HAP-1 (cell line): ENCODE measurements at regions not wholly inside any gene's neighbourhood (a gene's known extent, or its start where the extent isn't known, plus 50 kb on each side); places are given as distances from the start of the nearest gene placed in this dataset.

Source experiments
- DNase-seq, 2 experiments: peaks; one replicate each; pipeline ENCODE4 v3.0.0-alpha.2; 2016 to 2020; ENCODE audit warnings: low spot score in 2 of 2
- H3K27me3 ChIP-seq: fragments of 250-450 bp; sonication (Bioruptor Pico); 2 replicates; pipeline ENCODE4 v1.5.1; 2020; ENCODE audit warnings: low read depth, mild to moderate bottlenecking, moderate library complexity
- H3K36me3 ChIP-seq: fragments of 250-450 bp; sonication (Bioruptor Pico); replicated peaks from 2 replicates; pipeline ENCODE4 v1.5.1; 2020; ENCODE audit warnings: mild to moderate bottlenecking
- H3K4me1 ChIP-seq: fragments of 250-450 bp; sonication (Bioruptor Pico); 2 replicates; pipeline ENCODE4 v1.5.1; 2020; ENCODE audit warnings: mild to moderate bottlenecking
- H3K4me3 ChIP-seq: fragments of 250-450 bp; sonication (Bioruptor Pico); 2 replicates; pipeline ENCODE4 v1.5.1; 2020; ENCODE audit warnings: mild to moderate bottlenecking, moderate library complexity
- H3K9me3 ChIP-seq: fragments of 250-450 bp; sonication (Bioruptor Pico); 2 replicates; pipeline ENCODE4 v1.5.1; 2020; ENCODE audit warnings: mild to moderate bottlenecking, moderate library complexity
- in situ Hi-C: fragments of 300-500 bp; cut with MboI; formaldehyde crosslinking; loops from 3 replicates; pipeline ENCODE4 v1.14.3; 2020; ENCODE audit warnings: low sequenced_read_pairs, inconsistent platforms, mixed read lengths

- H3K4me3 ChIP-seq, result no peak overlapping the region
- 0 out of 2 replicates have a peak, but pooled peaks cover under 1% of the 10 kb centered on the region for H3K27me3 ChIP-seq
- no peaks in the 10 kb centered on the region for H3K36me3 ChIP-seq
- in situ Hi-C loops, result no loop called here
- H3K4me1 ChIP-seq, result no peaks in the 10 kb centered on the region
- no peaks in the 10 kb centered on the region for H3K9me3 ChIP-seq
- no peak for DNase-seq
Observed at GRCh38 chr5:175813943-175814630, 57.3 kb upstream of the CPLX2 start.

DNA sequence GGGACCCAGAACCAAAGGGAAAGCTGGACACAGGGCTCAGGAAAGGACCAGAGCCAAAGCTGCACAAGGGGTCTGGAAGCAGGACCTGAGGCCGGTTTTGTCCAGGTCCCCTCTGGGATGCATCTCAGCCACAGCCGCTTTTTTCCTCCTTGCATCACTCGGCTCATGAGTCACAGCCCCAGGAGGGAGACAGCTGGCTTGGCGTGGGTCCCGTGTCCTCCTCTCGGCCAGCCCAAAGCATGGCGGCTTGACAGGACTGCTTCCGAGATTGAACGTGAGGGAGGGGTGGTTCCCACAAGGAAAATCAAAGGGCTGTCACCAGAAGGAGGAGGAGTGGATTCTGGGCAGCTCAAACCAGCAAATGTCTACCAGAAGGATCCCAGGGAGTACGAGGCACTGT is 56.7 kb upstream of the CPLX2 start:
- Histone ChIP-seq H3K27me3 (peaks cover 2% of the 10 kb centered on the region; the same call in 1 of the 2 replicates), H3K9me3 (no peaks in the 10 kb centered on the region), H3K36me3 (no peaks in the 10 kb centered on the region), H3K4me1 (no peaks in the 10 kb centered on the region), H3K4me3 (no peak overlapping the region)
- in situ Hi-C loops, result no loop called here
- DNase-seq, result no peak

DNA sequence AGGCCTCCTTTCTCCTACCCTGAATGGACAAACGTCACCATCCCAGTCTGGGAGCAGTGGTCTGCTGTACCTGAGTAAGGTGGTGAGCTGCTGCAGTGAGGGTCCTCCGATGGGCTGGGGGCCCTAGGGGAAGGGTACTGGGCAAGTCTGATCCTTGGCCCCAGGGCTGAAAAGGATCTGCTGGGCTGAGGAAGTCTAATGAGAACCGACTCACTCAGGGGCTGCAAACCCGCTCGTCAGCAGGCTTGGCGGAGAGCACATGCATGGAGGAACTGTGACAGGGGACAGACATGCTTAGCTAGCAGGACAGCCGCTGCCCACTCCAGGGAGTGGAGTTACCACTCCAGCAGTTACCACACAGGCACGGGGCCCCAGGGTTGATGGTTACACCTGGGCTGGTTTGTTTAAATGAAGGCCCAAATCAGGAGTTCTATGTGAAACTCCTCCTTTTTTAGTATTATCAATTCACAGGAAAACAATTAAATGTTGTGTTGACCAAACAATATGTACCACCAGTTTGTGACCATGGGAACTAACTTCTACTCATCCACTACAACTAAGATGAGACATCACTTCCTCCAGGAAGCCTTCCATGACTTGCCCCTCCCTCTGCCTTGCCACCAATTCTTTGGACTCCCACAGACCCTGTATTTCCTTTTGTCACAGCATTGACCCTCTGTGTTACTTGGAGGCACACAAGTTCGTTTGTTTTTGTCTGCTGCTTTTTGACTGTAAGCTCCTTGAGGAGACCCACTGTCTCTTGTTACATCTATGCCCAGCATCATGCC is 56.1 kb upstream of the CPLX2 start:
- peaks cover 2% of the 10 kb centered on the region; the same call in 1 of the 2 replicates for H3K27me3 ChIP-seq
- in situ Hi-C loops, result no loop called here
- H3K4me3 ChIP-seq, result no peak overlapping the region
- H3K36me3 ChIP-seq, result no peaks in the 10 kb centered on the region
- H3K9me3 ChIP-seq, result no peaks in the 10 kb centered on the region
- no peaks in the 10 kb centered on the region for H3K4me1 ChIP-seq
- DNase-seq, result no peak

- no peaks in the 10 kb centered on the region for H3K9me3 ChIP-seq
- H3K4me3 ChIP-seq, result no peak overlapping the region
- peaks cover 2% of the 10 kb centered on the region; the same call in 1 of the 2 replicates for H3K27me3 ChIP-seq
- DNase-seq, result no peak
- no peaks in the 10 kb centered on the region for H3K36me3 ChIP-seq
- in situ Hi-C loops, result no loop called here
- H3K4me1 ChIP-seq, result no peaks in the 10 kb centered on the region
Observed at GRCh38 chr5:175816348-175816747, 55.0 kb upstream of the CPLX2 start.

- 0 out of 2 replicates have a peak, but pooled peaks cover 3% of the 10 kb centered on the region for H3K4me1 ChIP-seq
- H3K27me3 ChIP-seq, result peaks cover 2% of the 10 kb centered on the region; the same call in 1 of the 2 replicates
- no peaks in the 10 kb centered on the region for H3K9me3 ChIP-seq
- H3K4me3 ChIP-seq, result no peak overlapping the region
- DNase-seq, result no peak
- in situ Hi-C loops, result no loop called here
- H3K36me3 ChIP-seq, result no peaks in the 10 kb centered on the region
Observed at GRCh38 chr5:175819090-175819425, 52.3 kb upstream of the CPLX2 start.

DNA sequence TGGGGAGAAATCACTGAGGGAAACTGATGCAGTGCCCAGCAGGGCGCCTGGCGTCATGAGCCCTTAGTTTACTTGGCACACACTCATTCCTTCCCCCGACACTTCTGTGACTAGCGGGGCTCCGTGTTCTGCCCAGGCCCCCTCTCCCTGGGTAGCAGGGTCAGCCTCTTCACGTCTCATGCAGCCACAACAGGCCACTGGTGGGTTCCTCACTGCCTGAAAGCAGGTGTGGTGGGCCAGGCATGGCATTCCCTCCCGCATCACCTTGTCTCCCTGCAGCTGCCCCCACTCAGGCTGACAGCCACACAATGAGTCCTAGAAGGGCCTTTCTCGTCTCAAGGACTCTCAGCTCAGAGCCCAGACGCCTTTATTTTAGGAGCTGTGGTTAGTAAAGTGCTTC is 51.1 kb upstream of the CPLX2 start:
- H3K36me3 ChIP-seq, result no peaks in the 10 kb centered on the region
- H3K4me1 ChIP-seq, result 0 out of 2 replicates have a peak, but pooled peaks cover 3% of the 10 kb centered on the region
- no peaks in the 10 kb centered on the region for H3K9me3 ChIP-seq
- H3K27me3 ChIP-seq, result peaks cover 2% of the 10 kb centered on the region; the same call in 1 of the 2 replicates
- in situ Hi-C loops, result no loop called here
- DNase-seq, result no peak
- no peak overlapping the region for H3K4me3 ChIP-seq
